ENCODE measurements at regions not wholly inside any gene's neighbourhood (a gene's known extent, or its start where the extent isn't known, plus 50 kb on each side); places are given as distances from the start of the nearest gene placed in this dataset.

- DNase-seq (ENCODE audit: low read depth), result no peak
Measured at GRCh38 chr4:24417206-24417605, 167.1 kb downstream of the DHX15 start.

GRCh38 chr4:24416293-24416692 lies 168.1 kb downstream of the DHX15 start:
- DNase-seq (ENCODE audit: low read depth), result no peak

DNA sequence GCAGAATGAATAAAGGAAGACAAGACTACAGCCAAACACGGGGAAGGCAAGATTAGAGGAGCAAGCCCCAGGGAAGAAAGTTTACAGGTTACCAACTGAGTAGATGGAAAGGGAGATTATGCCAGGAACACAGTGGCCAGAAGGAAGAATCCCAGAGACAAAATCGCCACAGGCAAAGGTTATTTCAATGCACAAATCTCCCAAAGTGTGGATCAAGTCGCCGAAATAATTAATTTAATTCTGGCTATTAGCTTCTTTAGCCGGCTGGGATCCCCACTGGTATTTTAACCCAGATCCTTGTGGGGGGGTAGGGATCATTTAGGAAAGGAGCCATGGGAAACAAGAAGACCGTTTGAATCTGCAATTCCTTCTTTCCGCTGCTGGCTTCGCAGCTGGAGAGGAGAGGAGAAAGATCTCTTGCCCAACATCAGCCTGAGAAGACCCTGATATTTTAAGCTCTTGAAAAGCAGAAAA lies 171.0 kb downstream of the DHX15 start:
- no peak for DNase-seq (ENCODE audit: low read depth)

- DNase-seq (ENCODE audit: low read depth), result no peak
Measured at GRCh38 chr4:24411806-24412205, 172.5 kb downstream of the DHX15 start.

DNA sequence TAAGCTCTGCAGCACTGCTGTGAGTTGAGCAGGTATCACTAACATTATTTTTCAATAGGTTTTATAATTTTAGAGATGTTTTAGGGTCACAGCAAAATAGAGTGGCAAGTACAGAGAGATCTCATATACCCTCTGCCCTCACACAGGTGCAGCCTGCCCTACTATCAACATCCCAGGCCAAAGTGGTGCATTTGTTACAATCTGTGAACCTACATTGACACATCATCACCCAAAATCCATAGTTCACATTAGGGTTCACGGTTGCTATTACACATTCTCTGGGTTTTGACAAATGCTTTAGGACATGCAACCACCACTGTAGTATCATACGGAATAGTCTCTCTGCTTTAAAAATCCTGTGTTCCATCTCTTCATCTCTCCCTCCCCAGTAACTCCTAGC lies 173.1 kb downstream of the DHX15 start:
- DNase-seq (ENCODE audit: low read depth), result no peak

DNA sequence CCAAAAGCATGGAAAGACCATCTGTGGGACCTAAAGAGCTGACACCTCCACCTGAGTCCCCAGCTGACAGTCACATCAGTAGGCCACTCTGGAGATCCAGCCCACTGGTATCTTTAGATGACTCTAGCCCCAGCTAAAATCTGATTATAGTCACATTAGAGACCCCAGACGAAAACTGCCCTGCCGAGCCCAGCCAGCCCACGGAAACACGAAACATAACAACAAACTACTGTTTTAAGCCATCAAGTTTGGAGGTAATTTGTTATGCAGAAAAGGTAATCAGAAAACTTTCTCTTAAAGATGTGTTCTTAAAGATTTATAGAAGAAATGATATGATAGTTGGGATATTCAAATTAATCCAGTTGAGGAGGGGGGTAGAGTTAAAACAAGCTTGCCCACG lies 175.7 kb downstream of the DHX15 start:
- DNase-seq (ENCODE audit: low read depth), result no peak

DNA sequence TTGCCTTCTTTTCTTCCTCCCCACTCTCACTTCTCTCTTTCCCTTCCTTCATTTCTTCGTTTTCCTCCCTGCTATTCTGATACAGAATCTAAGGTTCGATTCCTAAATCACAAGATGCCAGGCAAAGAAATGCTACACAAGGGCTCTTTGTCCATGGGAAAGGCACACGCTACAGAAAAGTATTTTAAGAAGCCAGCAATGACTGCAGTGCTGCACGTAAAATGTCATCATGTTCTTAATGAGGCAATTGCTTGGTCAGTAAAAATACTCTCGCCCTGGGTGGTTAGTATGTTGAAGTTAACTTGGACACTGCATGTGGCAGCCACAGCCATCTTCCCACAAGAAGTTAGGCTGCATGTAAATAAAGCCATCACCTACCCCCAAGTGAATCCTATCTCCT lies 178.4 kb downstream of the DHX15 start:
- DNase-seq (ENCODE audit: low read depth), result no peak

DNA sequence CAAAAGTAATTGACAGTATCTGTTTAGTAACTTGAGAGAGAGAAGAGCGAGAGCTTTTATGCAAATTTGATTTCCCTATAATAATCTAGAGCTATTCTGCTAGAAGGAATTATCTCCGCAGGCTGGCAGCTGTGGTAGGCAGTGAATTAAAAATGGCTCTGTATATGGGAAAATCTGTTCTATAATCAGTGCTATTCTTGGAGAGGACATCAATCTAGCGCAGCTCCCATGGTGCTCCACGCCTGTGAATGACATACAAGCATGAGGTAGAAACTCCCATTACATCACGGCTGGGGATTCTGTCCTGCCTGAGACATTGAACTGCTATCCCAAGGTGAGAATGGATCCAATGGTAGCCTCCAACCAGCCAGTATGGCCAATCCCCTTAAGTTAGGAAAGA lies 179.0 kb downstream of the DHX15 start:
- no peak for DNase-seq (ENCODE audit: low read depth)

DNA sequence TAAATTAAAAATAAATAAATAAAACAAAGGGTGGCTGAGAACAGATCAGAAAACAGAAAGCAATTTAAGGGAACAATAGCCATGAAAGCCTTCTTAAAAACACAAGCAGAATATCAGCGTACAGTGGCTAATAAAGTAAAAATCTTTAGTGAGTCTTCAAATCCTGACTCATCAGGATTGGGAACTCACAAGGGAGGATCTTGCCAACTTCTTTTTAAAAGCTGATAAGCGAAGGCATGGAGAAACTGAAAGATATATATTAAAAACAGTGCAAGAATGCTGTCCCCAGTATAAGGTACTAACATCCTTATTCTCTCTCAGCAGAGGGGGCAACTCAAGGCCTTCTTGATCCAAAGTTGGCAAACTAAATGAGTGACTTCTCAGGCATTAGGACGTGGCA lies 180.1 kb downstream of the DHX15 start:
- no peak for DNase-seq (ENCODE audit: low read depth)

- DNase-seq (ENCODE audit: low read depth), result no peak
Measured at GRCh38 chr4:24403265-24403664, 181.1 kb downstream of the DHX15 start.

GRCh38 chr4:24400537-24400936 lies 183.8 kb downstream of the DHX15 start:
- DNase-seq (ENCODE audit: low read depth), result no peak

DNA sequence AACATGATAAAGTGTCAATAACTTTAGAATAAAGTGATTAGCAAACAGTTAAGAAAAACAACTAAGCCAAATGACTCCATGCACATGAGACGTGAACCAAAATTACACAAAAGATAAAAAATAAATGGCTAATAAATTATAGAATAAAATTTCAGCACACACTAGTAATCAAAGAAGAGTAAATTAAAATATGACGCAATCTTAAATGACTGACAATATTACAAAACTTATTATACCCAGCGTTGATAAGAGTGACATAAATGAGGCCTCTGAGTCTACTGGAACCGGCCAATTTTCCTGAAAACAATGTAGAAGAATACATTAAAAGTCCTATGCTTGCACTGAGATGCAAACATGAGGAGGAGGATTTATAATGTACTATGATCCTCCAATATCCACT lies 187.4 kb downstream of the DHX15 start:
- no peak for DNase-seq (ENCODE audit: low read depth)

DNA sequence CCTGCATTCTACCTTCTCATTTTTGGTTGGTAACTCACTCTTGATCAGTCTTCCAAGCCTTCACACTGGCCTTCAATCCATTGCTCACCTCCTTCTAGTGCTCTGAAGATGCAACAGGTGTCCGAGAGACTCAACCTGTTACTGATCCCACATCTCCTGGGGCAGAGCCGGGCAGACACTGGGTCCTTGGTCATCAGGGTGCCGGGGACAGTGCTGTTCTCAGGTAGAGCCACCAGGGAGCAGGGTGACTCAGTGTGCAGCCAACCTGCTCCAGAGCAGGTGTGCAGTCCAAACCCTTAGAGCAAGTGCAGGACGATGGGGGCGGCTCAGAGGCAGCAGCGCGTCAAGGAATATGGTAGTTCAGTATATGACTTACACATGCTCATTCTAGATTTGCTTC lies 188.4 kb downstream of the DHX15 start:
- no peak for DNase-seq (ENCODE audit: low read depth)

DNA sequence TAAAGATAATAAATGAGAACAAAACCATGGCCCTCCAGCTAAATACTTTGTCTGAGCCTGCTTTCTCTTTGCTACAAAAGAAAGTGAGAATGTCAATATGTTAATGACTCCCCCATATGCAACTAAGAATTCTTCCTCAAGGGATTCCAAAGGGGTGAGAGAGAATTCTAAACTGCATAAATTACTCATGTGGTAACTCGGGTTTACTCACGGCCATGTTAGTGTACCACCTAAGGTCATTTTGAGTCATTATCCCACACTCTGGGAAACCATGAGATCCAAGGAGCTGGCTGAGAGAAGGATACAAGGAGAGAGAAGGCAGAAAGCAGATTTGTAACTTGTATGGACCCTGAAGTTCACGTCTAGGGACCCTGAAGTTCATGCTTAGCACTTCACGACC lies 190.3 kb downstream of the DHX15 start:
- peak; percentile 72 for DNase-seq (ENCODE audit: low read depth)

- no peak for DNase-seq (ENCODE audit: low read depth)
Measured at GRCh38 chr4:24392613-24393012, 191.7 kb downstream of the DHX15 start.

- DNase-seq (ENCODE audit: low read depth), result peak; percentile 23
Measured at GRCh38 chr4:24382381-24382780, 202.0 kb downstream of the DHX15 start.

DNA sequence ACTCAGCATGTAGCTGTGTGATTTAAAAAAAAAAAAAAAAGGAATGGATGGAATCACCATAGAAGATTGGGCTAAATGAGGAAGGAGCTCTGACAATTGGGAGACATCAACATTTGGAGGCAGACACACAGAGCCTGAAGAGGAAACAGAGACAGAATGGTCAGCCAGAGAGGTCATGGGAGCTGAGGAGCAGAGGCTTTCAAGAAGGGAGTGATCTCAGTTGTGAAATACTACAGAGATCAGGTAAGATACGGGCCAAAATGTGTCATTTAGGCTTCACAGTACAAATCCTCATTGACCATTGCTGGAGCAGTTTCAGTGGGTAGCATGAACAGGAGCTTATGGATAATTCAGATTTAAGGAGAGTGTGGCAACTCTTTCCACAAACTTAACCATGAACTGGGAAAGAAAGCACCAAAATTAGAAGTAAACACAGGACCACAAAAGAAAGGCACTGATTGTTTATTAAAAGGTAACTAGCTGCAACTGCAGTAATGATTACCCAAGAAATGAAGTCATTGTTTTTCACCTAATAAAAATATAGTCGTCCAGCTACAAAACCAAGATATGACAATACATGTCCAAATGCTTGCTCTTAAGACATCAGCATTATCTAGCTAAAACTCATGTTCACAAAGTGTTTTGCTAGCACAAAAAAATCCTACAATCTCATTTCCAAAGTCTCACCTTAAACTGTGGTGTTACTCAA lies 203.2 kb downstream of the DHX15 start:
- no peak for DNase-seq (ENCODE audit: low read depth)

DNA sequence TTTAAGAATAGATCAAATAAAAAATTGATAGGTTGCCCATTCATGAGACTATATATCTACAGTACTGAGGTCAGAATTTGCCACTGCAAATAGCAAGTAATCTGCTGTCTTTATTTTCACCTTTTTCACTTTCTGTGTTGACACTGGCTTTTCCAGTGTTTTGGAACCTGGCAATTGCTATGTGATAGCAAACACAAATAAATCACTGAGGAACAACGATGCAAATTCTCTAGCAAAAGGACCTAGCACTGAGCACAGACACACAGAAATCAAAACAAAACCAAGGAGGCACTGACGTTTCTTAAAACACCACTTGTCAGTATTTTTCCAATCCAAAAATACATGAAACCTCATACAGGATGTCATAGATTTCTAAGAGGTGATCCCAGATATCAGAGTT lies 210.7 kb downstream of the DHX15 start:
- DNase-seq (ENCODE audit: low read depth), result no peak

DNA sequence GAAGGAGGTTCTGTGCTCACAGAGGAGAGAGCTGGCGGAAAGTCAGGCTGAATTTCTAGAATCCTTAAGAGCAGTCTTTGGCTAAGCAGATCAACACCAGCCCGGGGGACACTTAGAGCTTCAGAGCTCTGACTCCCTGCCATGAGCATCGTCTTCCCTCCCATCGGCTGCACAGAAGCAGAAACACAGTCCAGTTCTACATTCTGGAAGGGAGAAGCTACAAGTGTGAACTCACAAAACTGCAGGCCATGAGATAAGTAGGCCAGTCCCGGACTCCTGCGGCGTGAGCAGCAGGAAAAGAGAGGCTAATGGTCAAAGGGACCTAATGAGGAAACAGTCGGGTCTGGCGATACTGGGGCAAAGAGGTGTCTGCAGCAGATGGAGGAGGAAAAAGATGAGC lies 211.5 kb downstream of the DHX15 start:
- no peak for DNase-seq (ENCODE audit: low read depth)

DNA sequence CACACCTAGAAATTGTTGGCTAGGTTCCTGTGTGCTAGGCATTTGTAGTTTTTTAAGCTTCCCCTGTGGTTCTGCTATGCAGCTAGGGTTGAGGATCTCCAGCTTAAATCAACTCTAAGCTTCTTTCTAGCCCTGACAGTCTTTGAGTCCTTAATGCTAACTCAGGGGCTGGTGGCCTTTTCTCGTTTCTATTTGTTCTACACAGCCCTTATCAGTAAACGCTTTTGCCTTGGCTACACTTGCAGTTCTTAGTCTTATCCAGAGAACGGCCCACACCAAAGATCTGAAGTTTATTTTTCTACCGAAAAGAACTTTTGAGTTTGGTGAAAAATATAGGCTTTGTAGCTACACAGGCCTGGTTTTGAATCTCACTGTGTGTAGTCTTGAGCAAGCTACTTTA lies 212.0 kb downstream of the DHX15 start:
- no peak for DNase-seq (ENCODE audit: low read depth)

DNA sequence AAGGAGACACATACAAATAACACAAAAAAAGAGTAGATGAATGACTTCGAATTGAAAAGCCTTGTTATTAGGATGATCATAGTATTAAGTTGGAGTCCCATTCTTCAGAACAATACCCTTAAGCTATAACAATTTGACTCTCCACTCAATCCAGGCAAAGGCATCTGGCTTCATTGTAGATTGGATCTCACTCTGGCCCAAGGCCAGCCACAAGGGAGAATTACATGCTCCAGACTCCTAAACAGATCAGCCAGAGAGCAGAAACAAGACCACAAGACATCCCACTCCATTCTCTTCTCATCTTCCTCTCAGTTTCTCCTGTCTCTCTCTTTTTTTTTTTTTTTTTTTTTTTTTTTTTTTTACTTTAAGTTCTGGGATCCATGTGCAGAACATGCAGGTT lies 213.9 kb downstream of the DHX15 start:
- no peak for DNase-seq (ENCODE audit: low read depth)

GRCh38 chr4:24369507-24370029 lies 214.8 kb downstream of the DHX15 start:
- no peak for DNase-seq (ENCODE audit: low read depth)

GRCh38 chr4:24368801-24369200 lies 215.6 kb downstream of the DHX15 start:
- no peak for DNase-seq (ENCODE audit: low read depth)

- DNase-seq (ENCODE audit: low read depth), result no peak
Measured at GRCh38 chr4:24364852-24365251, 219.5 kb downstream of the DHX15 start.

Measured in HS-5 (cell line).